ENCODE measurements at regions not wholly inside any gene's neighbourhood (a gene's known extent, or its start where the extent isn't known, plus 50 kb on each side); places are given as distances from the start of the nearest gene placed in this dataset.

- H3K27ac ChIP-seq = no peak overlapping the region
- DNase-seq = no peak
- H3K36me3 ChIP-seq = no peaks in the 10 kb centered on the region
- intact Hi-C loops (cut with DNase I; ENCODE audit: low total_unique reads) = no loop called here
- H3K27me3 ChIP-seq = no peaks in the 10 kb centered on the region
- no peak overlapping the region for H3K4me3 ChIP-seq
- no peak for ATAC-seq
- no peaks in the 10 kb centered on the region for H3K4me1 ChIP-seq
- H3K9me3 ChIP-seq = no peaks in the 10 kb centered on the region
- in situ Hi-C loops (cut with MboI; ENCODE audit: low sequenced_read_pairs in 4 of 4) = no loop called here
- TF ChIP-seq CTCF (IDR thresholded peaks at IDR 0.05 in 4 of 5, conservative IDR thresholded peaks at IDR 0.05 in 1 of 5) (no peak), POLR2A (IDR thresholded peaks at IDR 0.05) (no peak)
These were observed 980.1 kb upstream of the WWC1 start for GRCh38 chr5:167311340-167311739.

GRCh38 chr5:167312225-167312624 lies 979.2 kb upstream of the WWC1 start:
- Histone ChIP-seq H3K4me3 (no peak overlapping the region), H3K4me1 (no peaks in the 10 kb centered on the region), H3K9me3 (no peaks in the 10 kb centered on the region), H3K27ac (no peak overlapping the region), H3K36me3 (no peaks in the 10 kb centered on the region), H3K27me3 (no peaks in the 10 kb centered on the region)
- intact Hi-C loops (cut with DNase I; ENCODE audit: low total_unique reads) = no loop called here
- ATAC-seq = no peak
- DNase-seq = no peak
- TF ChIP-seq CTCF (IDR thresholded peaks at IDR 0.05 in 4 of 5, conservative IDR thresholded peaks at IDR 0.05 in 1 of 5) (no peak), POLR2A (IDR thresholded peaks at IDR 0.05) (no peak)
- in situ Hi-C loops (cut with MboI; ENCODE audit: low sequenced_read_pairs in 4 of 4) = no loop called here

GRCh38 chr5:167315762-167316161 lies 975.7 kb upstream of the WWC1 start:
- Histone ChIP-seq H3K27me3 (no peaks in the 10 kb centered on the region), H3K4me3 (no peak overlapping the region), H3K27ac (no peak overlapping the region), H3K9me3 (no peaks in the 10 kb centered on the region), H3K4me1 (no peaks in the 10 kb centered on the region), H3K36me3 (no peaks in the 10 kb centered on the region)
- TF ChIP-seq CTCF (IDR thresholded peaks at IDR 0.05 in 4 of 5, conservative IDR thresholded peaks at IDR 0.05 in 1 of 5) (no peak), POLR2A (IDR thresholded peaks at IDR 0.05) (no peak)
- in situ Hi-C loops (cut with MboI; ENCODE audit: low sequenced_read_pairs in 4 of 4) = no loop called here
- ATAC-seq = no peak
- intact Hi-C loops (cut with DNase I; ENCODE audit: low total_unique reads) = no loop called here
- DNase-seq = no peak

GRCh38 chr5:167317884-167318283 lies 973.6 kb upstream of the WWC1 start:
- no peaks in the 10 kb centered on the region for H3K9me3 ChIP-seq
- DNase-seq = no peak
- no peak overlapping the region for H3K4me3 ChIP-seq
- H3K4me1 ChIP-seq = no peaks in the 10 kb centered on the region
- H3K27me3 ChIP-seq = no peaks in the 10 kb centered on the region
- no peaks in the 10 kb centered on the region for H3K36me3 ChIP-seq
- TF ChIP-seq CTCF (IDR thresholded peaks at IDR 0.05 in 4 of 5, conservative IDR thresholded peaks at IDR 0.05 in 1 of 5) = no peak
- TF ChIP-seq POLR2A (IDR thresholded peaks at IDR 0.05) = no peak
- ATAC-seq = no peak
- intact Hi-C loops (cut with DNase I; ENCODE audit: low total_unique reads) = no loop called here
- in situ Hi-C loops (cut with MboI; ENCODE audit: low sequenced_read_pairs in 4 of 4) = no loop called here
- H3K27ac ChIP-seq = no peak overlapping the region

GRCh38 chr5:167319243-167319642 lies 972.2 kb upstream of the WWC1 start:
- no peaks in the 10 kb centered on the region for H3K36me3 ChIP-seq
- no peaks in the 10 kb centered on the region for H3K4me1 ChIP-seq
- no peak overlapping the region for H3K4me3 ChIP-seq
- no peak for TF ChIP-seq CTCF (IDR thresholded peaks at IDR 0.05 in 4 of 5, conservative IDR thresholded peaks at IDR 0.05 in 1 of 5)
- H3K27ac ChIP-seq = no peak overlapping the region
- no peaks in the 10 kb centered on the region for H3K9me3 ChIP-seq
- intact Hi-C loops (cut with DNase I; ENCODE audit: low total_unique reads) (no loop called here), in situ Hi-C loops (cut with MboI; ENCODE audit: low sequenced_read_pairs in 4 of 4) (no loop called here)
- no peaks in the 10 kb centered on the region for H3K27me3 ChIP-seq
- no peak for DNase-seq
- ATAC-seq = no peak

All from gastrocnemius medialis (tissue), 4 donors.